ENCODE measurements at regions not wholly inside any gene's neighbourhood (a gene's known extent, or its start where the extent isn't known, plus 50 kb on each side); places are given as distances from the start of the nearest gene placed in this dataset.
A peak's percentile ranks its signal among the peaks of the same experiment; 100 is the strongest.

DNA sequence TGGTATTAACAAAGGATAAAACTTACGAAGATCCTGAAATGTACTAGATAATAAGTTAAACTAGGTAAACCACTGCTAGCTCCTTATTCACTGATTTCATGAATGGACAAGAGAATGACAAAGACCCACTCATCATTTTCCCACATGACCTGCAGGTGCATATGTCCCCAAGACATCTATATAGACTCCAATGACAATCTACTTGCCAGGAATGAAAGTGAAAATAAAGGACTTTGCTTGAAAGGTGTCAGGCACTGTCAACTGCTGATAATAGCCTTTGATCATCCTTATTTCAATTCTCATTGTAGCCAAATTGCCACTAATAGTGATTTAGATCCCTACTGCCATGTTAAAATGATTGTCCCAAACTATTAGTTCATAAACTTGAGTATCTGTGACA, 321.8 kb downstream of the HACE1 start:
- intact Hi-C loops (cut with DNase I; ENCODE audit: low total_unique reads) (no loop called here), in situ Hi-C loops (cut with MboI; ENCODE audit: low pct_ligation_motif_present in 1 of 4, low pct_unique_long_range_greater_than_20kb in 1 of 4, low sequenced_read_pairs in 3 of 4) (loop anchor here in 2 of 4 donors (25.0 kb wide), 1 partner anchor 224 kb away; no protein-coding TSS in a partner anchor)
- Histone ChIP-seq H3K27ac (no peak overlapping the region), H3K36me3 (no peaks in the 10 kb centered on the region), H3K4me3 (no peak overlapping the region), H3K27me3 (no peaks in the 10 kb centered on the region), H3K9me3 (no peaks in the 10 kb centered on the region), H3K4me1 (no peaks in the 10 kb centered on the region)
- 94 to 100% methylated on average over 1 of the region's 1 CpG for WGBS, 2 donors (ENCODE audit: low coverage in 1 of 2)
- DNase-seq = no peak
- TF ChIP-seq POLR2A (IDR thresholded peaks at IDR 0.05) (no peak), POLR2AphosphoS5 (IDR thresholded peaks at IDR 0.05) (no peak), EP300 (IDR thresholded peaks at IDR 0.05; ENCODE audit: low read depth) (no peak)
- TF ChIP-seq, protein P1, sequence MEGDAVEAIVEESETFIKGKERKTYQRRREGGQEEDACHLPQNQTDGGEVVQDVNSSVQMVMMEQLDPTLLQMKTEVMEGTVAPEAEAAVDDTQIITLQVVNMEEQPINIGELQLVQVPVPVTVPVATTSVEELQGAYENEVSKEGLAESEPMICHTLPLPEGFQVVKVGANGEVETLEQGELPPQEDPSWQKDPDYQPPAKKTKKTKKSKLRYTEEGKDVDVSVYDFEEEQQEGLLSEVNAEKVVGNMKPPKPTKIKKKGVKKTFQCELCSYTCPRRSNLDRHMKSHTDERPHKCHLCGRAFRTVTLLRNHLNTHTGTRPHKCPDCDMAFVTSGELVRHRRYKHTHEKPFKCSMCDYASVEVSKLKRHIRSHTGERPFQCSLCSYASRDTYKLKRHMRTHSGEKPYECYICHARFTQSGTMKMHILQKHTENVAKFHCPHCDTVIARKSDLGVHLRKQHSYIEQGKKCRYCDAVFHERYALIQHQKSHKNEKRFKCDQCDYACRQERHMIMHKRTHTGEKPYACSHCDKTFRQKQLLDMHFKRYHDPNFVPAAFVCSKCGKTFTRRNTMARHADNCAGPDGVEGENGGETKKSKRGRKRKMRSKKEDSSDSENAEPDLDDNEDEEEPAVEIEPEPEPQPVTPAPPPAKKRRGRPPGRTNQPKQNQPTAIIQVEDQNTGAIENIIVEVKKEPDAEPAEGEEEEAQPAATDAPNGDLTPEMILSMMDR (IDR thresholded peaks at IDR 0.05) = no peak

DNA sequence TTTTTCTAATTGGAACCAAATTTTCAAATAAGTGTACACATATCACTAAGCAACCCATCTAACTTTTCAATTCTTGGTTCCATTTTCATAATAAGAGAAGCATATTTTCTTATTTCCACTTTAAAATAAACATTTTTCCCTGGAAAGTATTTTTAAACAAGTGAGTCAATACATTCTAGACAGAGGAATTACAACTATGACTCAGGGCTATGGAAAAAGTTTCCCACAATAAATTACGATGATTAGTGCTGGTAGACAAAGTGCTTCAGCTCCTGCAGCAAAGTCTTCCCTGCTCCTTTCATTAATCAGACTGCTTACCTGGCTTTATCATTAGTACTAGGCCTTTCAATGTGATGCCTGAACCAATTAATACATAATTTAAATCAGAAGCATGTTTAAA, 322.5 kb downstream of the HACE1 start:
- WGBS, 2 donors (ENCODE audit: low coverage in 1 of 2) = 54 to 56% methylated on average over 1 of the region's 1 CpG
- intact Hi-C loops (cut with DNase I; ENCODE audit: low total_unique reads) = no loop called here
- H3K4me3 ChIP-seq = no peak overlapping the region
- peaks cover 0 to 2% (median 1%) of the 10 kb centered on the region in 4 donors for H3K4me1 ChIP-seq
- H3K36me3 ChIP-seq = no peaks in the 10 kb centered on the region
- H3K9me3 ChIP-seq = no peaks in the 10 kb centered on the region
- H3K27ac ChIP-seq = no peak overlapping the region
- DNase-seq = no peak
- in situ Hi-C loops (cut with MboI; ENCODE audit: low pct_ligation_motif_present in 1 of 4, low pct_unique_long_range_greater_than_20kb in 1 of 4, low sequenced_read_pairs in 3 of 4) = loop anchor here in 2 of 4 donors (25.0 kb wide), 1 partner anchor 225 kb away; no protein-coding TSS in a partner anchor
- H3K27me3 ChIP-seq = no peaks in the 10 kb centered on the region
- TF ChIP-seq, protein P1 (IDR thresholded peaks at IDR 0.05) = no peak
- TF ChIP-seq POLR2A (IDR thresholded peaks at IDR 0.05) = no peak
- no peak for TF ChIP-seq POLR2AphosphoS5 (IDR thresholded peaks at IDR 0.05)
- TF ChIP-seq EP300 (IDR thresholded peaks at IDR 0.05; ENCODE audit: low read depth) = no peak

DNA sequence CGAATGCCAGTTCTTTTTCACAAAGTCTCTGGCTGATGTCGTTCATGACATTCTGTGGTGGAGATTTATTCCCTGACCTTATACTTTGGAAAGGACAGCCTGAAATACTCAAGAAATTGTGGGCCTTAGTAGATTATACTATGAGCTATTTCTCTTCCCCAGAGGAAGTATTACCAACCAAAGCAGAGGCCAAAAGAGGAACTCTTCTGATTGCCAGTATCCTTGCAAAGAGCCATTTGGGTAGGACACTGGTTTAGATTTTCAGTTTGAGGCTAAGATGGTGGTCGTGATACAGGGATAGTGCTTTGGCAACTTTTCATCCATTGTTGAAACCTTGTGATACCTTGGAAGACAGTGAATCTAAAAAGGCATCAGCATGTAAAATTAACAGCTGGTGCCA, 327.3 kb downstream of the HACE1 start:
- H3K4me1 ChIP-seq = peaks cover 0 to 7% (median 3%) of the 10 kb centered on the region in 4 donors
- in situ Hi-C loops (cut with MboI; ENCODE audit: low pct_ligation_motif_present in 1 of 4, low pct_unique_long_range_greater_than_20kb in 1 of 4, low sequenced_read_pairs in 3 of 4) = loop anchor here in 2 of 4 donors (25.0 kb wide), 1 partner anchor 230 kb away; no protein-coding TSS in a partner anchor
- WGBS, 2 donors (ENCODE audit: low coverage in 1 of 2) = 64% methylated on average over 3 of the region's 3 CpGs

DNA sequence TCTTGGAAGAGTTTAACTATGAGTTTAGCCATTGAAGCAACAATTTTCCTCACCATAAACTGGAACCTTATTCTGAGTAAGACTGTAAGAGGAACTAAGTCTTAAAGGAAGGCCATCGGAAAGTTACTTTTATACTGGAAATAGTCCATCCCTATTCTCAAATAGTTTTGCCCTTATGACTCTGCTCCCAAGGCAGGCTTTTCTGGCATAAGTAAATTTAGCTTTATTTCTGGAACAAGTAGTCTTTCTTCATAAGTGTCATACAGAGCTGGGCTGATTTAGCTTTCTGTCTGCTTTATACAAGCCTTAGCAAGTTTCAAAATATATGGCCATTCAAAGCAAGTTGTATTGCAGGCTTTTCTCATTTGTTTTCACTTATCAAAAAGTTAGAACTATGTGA, 328.1 kb downstream of the HACE1 start:
- in situ Hi-C loops (cut with MboI; ENCODE audit: low pct_ligation_motif_present in 1 of 4, low pct_unique_long_range_greater_than_20kb in 1 of 4, low sequenced_read_pairs in 3 of 4) = loop anchor here in 2 of 4 donors (25.0 kb wide), 1 partner anchor 231 kb away; no protein-coding TSS in a partner anchor
- Histone ChIP-seq H3K27ac (peak overlapping the region in 1 of 4 donors; percentile 11), H3K36me3 (no peaks in the 10 kb centered on the region), H3K9me3 (no peaks in the 10 kb centered on the region), H3K4me3 (no peak overlapping the region), H3K4me1 (peaks cover 0 to 12% (median 4%) of the 10 kb centered on the region in 4 donors), H3K27me3 (no peaks in the 10 kb centered on the region)
- intact Hi-C loops (cut with DNase I; ENCODE audit: low total_unique reads) = no loop called here
- DNase-seq = no peak
- TF ChIP-seq POLR2A (IDR thresholded peaks at IDR 0.05) = no peak
- TF ChIP-seq, protein P1 (IDR thresholded peaks at IDR 0.05) = no peak
- TF ChIP-seq POLR2AphosphoS5 (IDR thresholded peaks at IDR 0.05) = no peak
- TF ChIP-seq EP300 (IDR thresholded peaks at IDR 0.05; ENCODE audit: low read depth) = no peak
- WGBS, 2 donors (ENCODE audit: low coverage in 1 of 2) = 66% methylated on average over 1 of the region's 1 CpG; no CpG with 5 or more reads in 1 of the 2 donors

More for the DNA sequence above, 327.3 kb downstream of the HACE1 start:
- H3K4me3 ChIP-seq = no peak overlapping the region
- H3K36me3 ChIP-seq = no peaks in the 10 kb centered on the region
- no peaks in the 10 kb centered on the region for H3K9me3 ChIP-seq
- intact Hi-C loops (cut with DNase I; ENCODE audit: low total_unique reads) = no loop called here
- TF ChIP-seq EP300 (IDR thresholded peaks at IDR 0.05; ENCODE audit: low read depth) = no peak
- H3K27ac ChIP-seq = peak overlapping the region in 1 of 4 donors; percentile 11
- no peaks in the 10 kb centered on the region for H3K27me3 ChIP-seq
- DNase-seq = no peak
